AG08396 (cell line): ENCODE measurements at regions not wholly inside any gene's neighbourhood (a gene's known extent, or its start where the extent isn't known, plus 50 kb on each side); places are given as distances from the start of the nearest gene placed in this dataset.

ENCODE experiments used
- DNase-seq: peaks from one replicate; pipeline ENCODE4 v3.0.0; 2012; ENCODE audit warnings: low spot score, mixed read lengths

GRCh38 chr10:128528781-128529180, 402.6 kb upstream of the MKI67 start:
- DNase-seq, result no peak

GRCh38 chr10:128529225-128529624, 403.0 kb upstream of the MKI67 start:
- no peak for DNase-seq

- no peak for DNase-seq
Observed at GRCh38 chr10:128530301-128530700, 404.1 kb upstream of the MKI67 start.

GRCh38 chr10:128530946-128531345, 404.7 kb upstream of the MKI67 start:
- DNase-seq, result no peak

GRCh38 chr10:128534686-128535085, 408.5 kb upstream of the MKI67 start:
- DNase-seq, result no peak

GRCh38 chr10:128536259-128536658, 410.0 kb upstream of the MKI67 start:
- no peak for DNase-seq

- DNase-seq, result no peak
Observed at GRCh38 chr10:128537834-128538330, 411.7 kb upstream of the MKI67 start.

GRCh38 chr10:128538671-128539070, 412.4 kb upstream of the MKI67 start:
- no peak for DNase-seq

GRCh38 chr10:128539510-128540127, 413.4 kb upstream of the MKI67 start:
- no peak for DNase-seq

- DNase-seq, result no peak
Observed at GRCh38 chr10:128540128-128540762, 414.0 kb upstream of the MKI67 start.

- no peak for DNase-seq
Observed at GRCh38 chr10:128540781-128541761, 414.8 kb upstream of the MKI67 start.

- no peak for DNase-seq
Observed at GRCh38 chr10:128541926-128542475, 415.8 kb upstream of the MKI67 start.

- DNase-seq, result no peak
Observed at GRCh38 chr10:128542659-128543058, 416.4 kb upstream of the MKI67 start.

GRCh38 chr10:128543151-128543550, 416.9 kb upstream of the MKI67 start:
- no peak for DNase-seq

- DNase-seq, result no peak
Observed at GRCh38 chr10:128545216-128545615, 419.0 kb upstream of the MKI67 start.

- DNase-seq, result no peak
Observed at GRCh38 chr10:128546651-128547165, 420.5 kb upstream of the MKI67 start.

GRCh38 chr10:128549101-128549608, 422.9 kb upstream of the MKI67 start:
- DNase-seq, result no peak

- no peak for DNase-seq
Observed at GRCh38 chr10:128550045-128550444, 423.8 kb upstream of the MKI67 start.

GRCh38 chr10:128551475-128551874, 425.3 kb upstream of the MKI67 start:
- no peak for DNase-seq

GRCh38 chr10:128553755-128554154, 427.5 kb upstream of the MKI67 start:
- no peak for DNase-seq

GRCh38 chr10:128556182-128557110, 430.2 kb upstream of the MKI67 start:
- no peak for DNase-seq
